GM19455 (cell line): ENCODE measurements at regions not wholly inside any gene's neighbourhood (a gene's known extent, or its start where the extent isn't known, plus 50 kb on each side); places are given as distances from the start of the nearest gene placed in this dataset.
"Not testable (repeated sequence)": the region's sequence is repeated elsewhere in the genome, so short reads cannot be mapped to it uniquely, and the experiment has no call there.

Experiments
- ATAC-seq: cut with Tn5 transposase; IDR thresholded peaks from one replicate; pipeline ENCODE4 v1.9.1; 2021; ENCODE audit not compliant: unreplicated experiment

- ATAC-seq = not testable (repeated sequence)
These were observed 64.5 kb downstream of the SLC30A10 start for GRCh38 chr1:219863816-219864215.

- ATAC-seq = no peak
These were observed 66.0 kb downstream of the SLC30A10 start for GRCh38 chr1:219862366-219862765.

GRCh38 chr1:219858980-219859379 lies 69.4 kb downstream of the SLC30A10 start:
- no peak for ATAC-seq

GRCh38 chr1:219847215-219847855 lies 81.0 kb downstream of the SLC30A10 start:
- no peak for ATAC-seq

GRCh38 chr1:219839595-219839994 lies 88.8 kb downstream of the SLC30A10 start:
- ATAC-seq = not testable (repeated sequence)

GRCh38 chr1:219837994-219838294 lies 90.4 kb downstream of the SLC30A10 start:
- ATAC-seq = no peak

GRCh38 chr1:219837274-219837993 lies 90.9 kb downstream of the SLC30A10 start:
- ATAC-seq = no peak

- ATAC-seq = no peak
These were observed 93.9 kb downstream of the SLC30A10 start for GRCh38 chr1:219834314-219834917.

- ATAC-seq = no peak
These were observed 95.0 kb downstream of the SLC30A10 start for GRCh38 chr1:219833214-219833815.

- ATAC-seq = no peak
These were observed 102.1 kb downstream of the SLC30A10 start for GRCh38 chr1:219826290-219826689.

GRCh38 chr1:219825355-219825754 lies 103.0 kb downstream of the SLC30A10 start:
- ATAC-seq = no peak

GRCh38 chr1:219824338-219824737 lies 104.0 kb downstream of the SLC30A10 start:
- ATAC-seq = no peak

- no peak for ATAC-seq
These were observed 107.8 kb downstream of the SLC30A10 start for GRCh38 chr1:219820551-219820950.

GRCh38 chr1:219817914-219818313 lies 110.4 kb downstream of the SLC30A10 start:
- ATAC-seq = no peak

GRCh38 chr1:219813294-219813693 lies 115.1 kb downstream of the SLC30A10 start:
- ATAC-seq = no peak

- peak; percentile 87 for ATAC-seq
These were observed 115.7 kb downstream of the SLC30A10 start for GRCh38 chr1:219812491-219813203.

GRCh38 chr1:219812086-219812485 lies 116.3 kb downstream of the SLC30A10 start:
- no peak for ATAC-seq

GRCh38 chr1:219810451-219810850 lies 117.9 kb downstream of the SLC30A10 start:
- no peak for ATAC-seq

- no peak for ATAC-seq
These were observed 119.6 kb downstream of the SLC30A10 start for GRCh38 chr1:219808790-219809189.

GRCh38 chr1:219806642-219807041 lies 121.7 kb downstream of the SLC30A10 start:
- no peak for ATAC-seq

GRCh38 chr1:219806020-219806419 lies 122.3 kb downstream of the SLC30A10 start:
- no peak for ATAC-seq
